ENCODE measurements at regions not wholly inside any gene's neighbourhood (a gene's known extent, or its start where the extent isn't known, plus 50 kb on each side); places are given as distances from the start of the nearest gene placed in this dataset.

GRCh38 chr5:18828351-18828750 is 1159.6 kb downstream of the CDH18 start:
- TF ChIP-seq CTCF (IDR thresholded peaks at IDR 0.05), result no peak
- no peak for TF ChIP-seq POLR2A (IDR thresholded peaks at IDR 0.05)

Measured in uterus (tissue), 2 donors.